PC-3 (cell line): ENCODE measurements at regions not wholly inside any gene's neighbourhood (a gene's known extent, or its start where the extent isn't known, plus 50 kb on each side); places are given as distances from the start of the nearest gene placed in this dataset.

Source experiments
- ATAC-seq: fragments of 200-7000 bp; cut with Tn5 transposase; 2 replicates; pipeline ENCODE4 v1.9.1; 2020; ENCODE audit warnings: mild to moderate bottlenecking, moderate library complexity
- BruUV-seq: library from RNA; stranded (reverse); fragments of 400-500 nt; replicated peaks from 2 replicates; lab custom pipeline; 2021; lab: Mats Ljungman, UMichigan
- CTCF ChIA-PET: fragments of 300-600 bp; sonication (Branson Sonifier 250); formaldehyde crosslinking; loops from one replicate; lab custom pipeline; 2022; ENCODE audit warnings: antibody characterized with exemption; lab: Charles Lee
- POLR2A ChIA-PET: fragments of 300-600 bp; sonication (Branson Sonifier 250); formaldehyde crosslinking; loops from one replicate; lab custom pipeline; 2022; ENCODE audit warnings: antibody characterized with exemption; ENCODE audit not compliant: unreplicated experiment; lab: Charles Lee
- DNase-seq: peaks from one replicate; pipeline ENCODE4 v3.0.0-alpha.2; 2015
- H2AFZ ChIP-seq: fragments of 300-600 bp; sonication (generic); 2 replicates; pipeline ENCODE4 v1.6.0; 2016; ENCODE audit warnings: antibody characterized with exemption, low read length
- H3F3A ChIP-seq: fragments of 300-600 bp; sonication (generic); one replicate; pipeline ENCODE4 v1.6.0; 2017; ENCODE audit warnings: antibody characterized with exemption, low read length, control low read depth, mild to moderate bottlenecking; ENCODE audit not compliant: unreplicated experiment
- H3K27ac ChIP-seq: fragments of 300-600 bp; sonication (generic); 2 replicates; pipeline ENCODE4 v1.5.1; 2016; ENCODE audit warnings: mild to moderate bottlenecking, low read length
- H3K27me3 ChIP-seq: fragments of 300-600 bp; sonication (generic); 2 replicates; pipeline ENCODE4 v1.6.1; 2016; ENCODE audit warnings: low read length, mixed read lengths
- H3K36me3 ChIP-seq: fragments of 300-600 bp; sonication (generic); 2 replicates; pipeline ENCODE4 v1.6.1; 2016; ENCODE audit warnings: low read depth, mixed run types, low read length, mixed read lengths
- H3K4me1 ChIP-seq: fragments of 300-600 bp; sonication (generic); 2 replicates; pipeline ENCODE4 v1.5.1; 2016; ENCODE audit warnings: low read length; ENCODE audit not compliant: insufficient read depth
- H3K4me2 ChIP-seq: fragments of 300-600 bp; sonication (generic); 2 replicates; pipeline ENCODE4 v1.6.0; 2016; ENCODE audit warnings: low read length
- H3K4me3 ChIP-seq: fragments of 300-600 bp; sonication (generic); 2 replicates; pipeline ENCODE4 v1.5.1; 2016; ENCODE audit warnings: mild to moderate bottlenecking, low read length, mixed read lengths
- H3K79me2 ChIP-seq: fragments of 300-600 bp; sonication (generic); 2 replicates; pipeline ENCODE4 v1.6.1; 2017; ENCODE audit warnings: low read length, mixed read lengths
- H3K9ac ChIP-seq: fragments of 300-600 bp; sonication (generic); 2 replicates; pipeline ENCODE4 v1.6.0; 2016; ENCODE audit warnings: mild to moderate bottlenecking, low read length
- H3K9me2 ChIP-seq: fragments of 300-600 bp; sonication (generic); replicated peaks from 2 replicates; pipeline ENCODE4 v1.6.1; 2016; ENCODE audit warnings: mixed run types, low read length, mixed read lengths
- H3K9me3 ChIP-seq: fragments of 300-600 bp; sonication (generic); 2 replicates; pipeline ENCODE4 v1.6.1; 2016; ENCODE audit warnings: low read length, mixed read lengths
- H4K20me1 ChIP-seq: fragments of 300-600 bp; sonication (generic); 2 replicates; pipeline ENCODE4 v1.6.1; 2016; ENCODE audit warnings: low read length, mixed read lengths
- CTCF ChIP-seq: fragments of 300-600 bp; sonication (generic); conservative IDR thresholded peaks from 2 replicates; pipeline ENCODE4 v1.5.1; 2017; ENCODE audit warnings: antibody characterized with exemption, low read depth, mild to moderate bottlenecking, low read length
- EZH2 ChIP-seq: fragments of 300-600 bp; sonication (generic); IDR thresholded peaks from one replicate; pipeline ENCODE4 v1.6.1; 2017; ENCODE audit warnings: antibody characterized with exemption, mild to moderate bottlenecking, low read length; ENCODE audit not compliant: unreplicated experiment
- EZH2phosphoT487 ChIP-seq: fragments of 300-600 bp; sonication (generic); IDR thresholded peaks from 2 replicates; pipeline ENCODE4 v1.6.1; 2018; ENCODE audit warnings: mild to moderate bottlenecking, antibody characterized with exemption, low read length, borderline replicate concordance
- intact Hi-C: fragments of 100-400 bp; cut with micrococcal nuclease; formaldehyde crosslinking; loops from 2 replicates; pipeline ENCODE4 v1.9.0; 2023

GRCh38 chr6:119559586-119559985 is 210.0 kb upstream of the MAN1A1 start:
- no peaks in the 10 kb centered on the region for H3F3A ChIP-seq
- ChIA-PET POLR2A (no interaction called here), CTCF (no interaction called here)
- H4K20me1 ChIP-seq, result no peaks in the 10 kb centered on the region
- H3K4me3 ChIP-seq, result no peak overlapping the region
- no TSS peak for BruUV-seq
- no peak overlapping the region for H2AFZ ChIP-seq
- H3K9ac ChIP-seq, result no peak overlapping the region
- no peaks in the 10 kb centered on the region for H3K36me3 ChIP-seq
- H3K9me3 ChIP-seq, result no peaks in the 10 kb centered on the region
- no peaks in the 10 kb centered on the region for H3K9me2 ChIP-seq
- no peak for DNase-seq
- H3K27ac ChIP-seq, result no peak overlapping the region
- no peak for ATAC-seq
- TF ChIP-seq EZH2 (no peak), CTCF (no peak), EZH2phosphoT487 (no peak)
- no peaks in the 10 kb centered on the region for H3K27me3 ChIP-seq
- no peaks in the 10 kb centered on the region for H3K4me1 ChIP-seq
- H3K4me2 ChIP-seq, result no peak overlapping the region
- intact Hi-C loops, result no loop called here
- no peaks in the 10 kb centered on the region for H3K79me2 ChIP-seq

GRCh38 chr6:119557239-119557638 is 207.7 kb upstream of the MAN1A1 start:
- H3F3A ChIP-seq, result no peaks in the 10 kb centered on the region
- no TSS peak for BruUV-seq
- TF ChIP-seq EZH2phosphoT487 (no peak), EZH2 (no peak), CTCF (no peak)

GRCh38 chr6:119552021-119552420 is 202.5 kb upstream of the MAN1A1 start:
- no peak overlapping the region for H2AFZ ChIP-seq
- H3K9me3 ChIP-seq, result no peaks in the 10 kb centered on the region
- H3F3A ChIP-seq, result no peaks in the 10 kb centered on the region
- intact Hi-C loops, result no loop called here
- no peaks in the 10 kb centered on the region for H3K4me1 ChIP-seq
- no peak overlapping the region for H3K9ac ChIP-seq
- ChIA-PET POLR2A (no interaction called here), CTCF (no interaction called here)
- no peak overlapping the region for H3K4me3 ChIP-seq
- H3K27ac ChIP-seq, result no peak overlapping the region
- no peaks in the 10 kb centered on the region for H3K27me3 ChIP-seq
- no peak for DNase-seq
- TF ChIP-seq EZH2phosphoT487 (no peak), EZH2 (no peak), CTCF (no peak)
- no peaks in the 10 kb centered on the region for H4K20me1 ChIP-seq
- BruUV-seq, result no TSS peak
- ATAC-seq, result no peak
- H3K36me3 ChIP-seq, result no peaks in the 10 kb centered on the region
- H3K79me2 ChIP-seq, result no peaks in the 10 kb centered on the region
- no peaks in the 10 kb centered on the region for H3K9me2 ChIP-seq
- no peak overlapping the region for H3K4me2 ChIP-seq

More at GRCh38 chr6:119557239-119557638, 207.7 kb upstream of the MAN1A1 start:
- H3K9me3 ChIP-seq, result no peaks in the 10 kb centered on the region
- no peak overlapping the region for H3K4me2 ChIP-seq
- no peaks in the 10 kb centered on the region for H3K9me2 ChIP-seq
- no peak overlapping the region for H3K4me3 ChIP-seq
- H3K27ac ChIP-seq, result no peak overlapping the region
- CTCF ChIA-PET, result no interaction called here
- ATAC-seq (no peak), DNase-seq (no peak)
- no peak overlapping the region for H3K9ac ChIP-seq
- H4K20me1 ChIP-seq, result no peaks in the 10 kb centered on the region
- H3K27me3 ChIP-seq, result no peaks in the 10 kb centered on the region
- no peaks in the 10 kb centered on the region for H3K4me1 ChIP-seq
- H3K79me2 ChIP-seq, result no peaks in the 10 kb centered on the region
- intact Hi-C loops, result no loop called here
- no peaks in the 10 kb centered on the region for H3K36me3 ChIP-seq
- no peak overlapping the region for H2AFZ ChIP-seq
- POLR2A ChIA-PET, result no interaction called here
